Prostate gland (tissue), 2 donors: ENCODE measurements at regions not wholly inside any gene's neighbourhood (a gene's known extent, or its start where the extent isn't known, plus 50 kb on each side); places are given as distances from the start of the nearest gene placed in this dataset.

Source experiments
- CTCF ChIP-seq, 4 experiments: fragments of 200-600 bp in 2 of 4; fragments of 450-650 bp in 2 of 4; sonication (generic) in 2 of 4; IDR thresholded peaks; 1 replicate in 3 of 4; 2 replicates in 1 of 4; pipeline ENCODE4 v1.5.1; 2016 to 2019; ENCODE audit warnings: antibody characterized with exemption in 4 of 4, mild to moderate bottlenecking in 2 of 4, moderate library complexity in 2 of 4
- POLR2A ChIP-seq: fragments of 450-650 bp; IDR thresholded peaks from one replicate; pipeline ENCODE4 v1.6.1; 2016; ENCODE audit warnings: antibody characterized with exemption, mild to moderate bottlenecking
- POLR2AphosphoS5 ChIP-seq: sonication (generic); formaldehyde crosslinking; IDR thresholded peaks from one replicate; pipeline ENCODE4 v1.6.1; 2017; ENCODE audit warnings: antibody characterized with exemption

DNA sequence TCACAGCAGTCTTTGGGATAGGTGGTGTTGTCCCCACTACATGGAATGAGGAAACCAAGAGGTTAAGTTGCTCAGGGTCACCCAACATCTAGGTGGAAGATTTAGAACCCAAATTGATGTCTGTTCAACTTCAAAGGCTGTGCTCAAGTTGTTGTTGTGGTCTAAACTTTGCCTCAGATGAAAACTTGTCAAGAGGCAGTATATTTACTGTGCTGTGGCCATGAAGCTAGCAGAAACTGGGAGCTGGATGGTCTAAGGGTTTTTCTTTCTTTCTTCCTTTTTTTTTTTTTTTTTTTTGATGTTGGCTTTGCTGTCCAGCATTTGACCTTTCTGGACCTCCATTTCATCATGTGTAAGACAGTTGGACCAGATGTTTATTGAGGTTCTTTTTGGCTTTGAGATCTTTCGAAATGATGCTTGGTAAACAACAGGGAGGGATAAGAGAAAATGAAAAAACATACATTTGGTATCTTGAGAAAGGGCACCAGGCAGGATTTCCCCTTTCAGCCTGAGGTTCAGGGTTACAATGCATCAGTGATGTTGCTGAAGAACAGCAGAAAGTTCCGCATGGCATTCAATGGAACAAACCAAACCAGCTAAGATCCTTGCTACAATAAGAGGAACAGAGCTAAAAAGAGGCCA is 166.2 kb upstream of the RPS6KA3 start:
- no peak for TF ChIP-seq POLR2A
- no peak for TF ChIP-seq CTCF (IDR thresholded peaks at IDR 0.05)
- no peak for TF ChIP-seq POLR2AphosphoS5
